Prostate gland (tissue), 2 donors: ENCODE measurements at regions not wholly inside any gene's neighbourhood (a gene's known extent, or its start where the extent isn't known, plus 50 kb on each side); places are given as distances from the start of the nearest gene placed in this dataset.
"Not testable (repeated sequence)": the region's sequence is repeated elsewhere in the genome, so short reads cannot be mapped to it uniquely, and the experiment has no call there.

Experiments used
- DNase-seq: peaks from one replicate; pipeline ENCODE4 v3.0.0-alpha.2; 2019; ENCODE audit warnings: low spot score
- H3K27ac ChIP-seq, 2 donors: fragments of 200-600 bp; sonication (generic); 2 replicates each; pipeline ENCODE4 v1.5.1; 2017 to 2019
- H3K27me3 ChIP-seq: fragments of 200-600 bp; sonication (generic); replicated peaks from 2 replicates; pipeline ENCODE4 v1.5.1; 2019; ENCODE audit not compliant: insufficient read depth
- H3K36me3 ChIP-seq, 2 donors: fragments of 200-600 bp; sonication (generic); 1 replicate in 1 of 2; 2 replicates in 1 of 2; pipeline versions ENCODE4 v1.5.1 to v1.8.1; 2017 to 2019
- H3K4me1 ChIP-seq: fragments of 200-600 bp; sonication (generic); replicated peaks from 2 replicates; pipeline ENCODE4 v1.5.1; 2019
- H3K4me3 ChIP-seq, 2 donors: fragments of 200-600 bp; sonication (generic); 2 replicates each; pipeline ENCODE4 v1.5.1; 2017 to 2019
- H3K9me3 ChIP-seq: fragments of 200-600 bp; sonication (generic); 2 replicates; pipeline ENCODE4 v1.5.1; 2017
- CTCF ChIP-seq, 4 experiments: fragments of 200-600 bp in 2 of 4; fragments of 450-650 bp in 2 of 4; sonication (generic) in 2 of 4; IDR thresholded peaks; 1 replicate in 3 of 4; 2 replicates in 1 of 4; pipeline ENCODE4 v1.5.1; 2016 to 2019; ENCODE audit warnings: antibody characterized with exemption in 4 of 4, mild to moderate bottlenecking in 2 of 4, moderate library complexity in 2 of 4
- POLR2A ChIP-seq: fragments of 450-650 bp; IDR thresholded peaks from one replicate; pipeline ENCODE4 v1.6.1; 2016; ENCODE audit warnings: antibody characterized with exemption, mild to moderate bottlenecking
- POLR2AphosphoS5 ChIP-seq: sonication (generic); formaldehyde crosslinking; IDR thresholded peaks from one replicate; pipeline ENCODE4 v1.6.1; 2017; ENCODE audit warnings: antibody characterized with exemption
- WGBS: methylation state at CpG from one replicate; pipeline ENCODE4 v1.1.5; 2018; 5-methylcytosine and 5-hydroxymethylcytosine counted together
- intact Hi-C: fragments of 100-400 bp; cut with DNase I; formaldehyde crosslinking; loops from one replicate; pipeline ENCODE4 v1.14.2; 2022

GRCh38 chr4:148843625-148844024, 401.4 kb upstream of the NR3C2 start:
- no peak overlapping the region for H3K27ac ChIP-seq
- 93% methylated on average over 3 of the region's 3 CpGs for WGBS
- DNase-seq: no peak
- H3K4me1 ChIP-seq: no peaks in the 10 kb centered on the region
- no peaks in the 10 kb centered on the region for H3K36me3 ChIP-seq
- no peaks in the 10 kb centered on the region for H3K9me3 ChIP-seq
- intact Hi-C loops: no loop called here
- H3K27me3 ChIP-seq: no peaks in the 10 kb centered on the region
- TF ChIP-seq POLR2A: no peak
- TF ChIP-seq CTCF (IDR thresholded peaks at IDR 0.05): no peak
- no peak overlapping the region for H3K4me3 ChIP-seq

GRCh38 chr4:148842843-148843242, 400.6 kb upstream of the NR3C2 start:
- WGBS: 87% methylated on average over 3 of the region's 3 CpGs
- H3K27me3 ChIP-seq: no peaks in the 10 kb centered on the region
- intact Hi-C loops: no loop called here
- TF ChIP-seq POLR2AphosphoS5 (no peak), POLR2A (no peak), CTCF (IDR thresholded peaks at IDR 0.05) (no peak)
- H3K4me3 ChIP-seq: no peak overlapping the region
- no peaks in the 10 kb centered on the region for H3K4me1 ChIP-seq
- H3K36me3 ChIP-seq: no peaks in the 10 kb centered on the region
- no peak overlapping the region for H3K27ac ChIP-seq
- no peak for DNase-seq
- H3K9me3 ChIP-seq: no peaks in the 10 kb centered on the region

GRCh38 chr4:148837571-148837970, 395.4 kb upstream of the NR3C2 start:
- DNase-seq, H3K27ac ChIP-seq, H3K9me3 ChIP-seq, H3K27me3 ChIP-seq, intact Hi-C loops, H3K36me3 ChIP-seq, H3K4me3 ChIP-seq, H3K4me1 ChIP-seq: not testable (repeated sequence)
- 56% methylated on average over 2 of the region's 2 CpGs for WGBS

GRCh38 chr4:148834804-148835631, 392.8 kb upstream of the NR3C2 start:
- Histone ChIP-seq H3K4me1 (no peaks in the 10 kb centered on the region), H3K27ac (no peak overlapping the region), H3K36me3 (no peaks in the 10 kb centered on the region), H3K4me3 (no peak overlapping the region), H3K27me3 (no peaks in the 10 kb centered on the region), H3K9me3 (no peaks in the 10 kb centered on the region)
- no peak for DNase-seq
- WGBS: 40% methylated on average over 6 of the region's 6 CpGs
- TF ChIP-seq POLR2A: no peak
- peak; percentile 12 for TF ChIP-seq POLR2AphosphoS5
- intact Hi-C loops: no loop called here

- H3K4me1 ChIP-seq: no peaks in the 10 kb centered on the region
- no peaks in the 10 kb centered on the region for H3K27me3 ChIP-seq
- no peak for TF ChIP-seq CTCF (IDR thresholded peaks at IDR 0.05)
- TF ChIP-seq POLR2AphosphoS5: no peak
- TF ChIP-seq POLR2A: no peak
- no peak overlapping the region for H3K27ac ChIP-seq
- no peaks in the 10 kb centered on the region for H3K9me3 ChIP-seq
- H3K36me3 ChIP-seq: no peaks in the 10 kb centered on the region
- intact Hi-C loops: no loop called here
- no peak overlapping the region for H3K4me3 ChIP-seq
- no peak for DNase-seq
These were observed 389.7 kb upstream of the NR3C2 start for GRCh38 chr4:148831945-148832344.

GRCh38 chr4:148828291-148828690, 386.1 kb upstream of the NR3C2 start:
- TF ChIP-seq POLR2AphosphoS5 (no peak), POLR2A (no peak), CTCF (IDR thresholded peaks at IDR 0.05) (no peak)
- H3K4me3 ChIP-seq: no peak overlapping the region
- no peak overlapping the region for H3K27ac ChIP-seq
- 77% methylated on average over 3 of the region's 3 CpGs for WGBS
- intact Hi-C loops: no loop called here
- H3K27me3 ChIP-seq: no peaks in the 10 kb centered on the region
- no peaks in the 10 kb centered on the region for H3K9me3 ChIP-seq
- no peaks in the 10 kb centered on the region for H3K36me3 ChIP-seq
- DNase-seq: no peak
- no peaks in the 10 kb centered on the region for H3K4me1 ChIP-seq
